GM23248 (cell line): ENCODE measurements at regions not wholly inside any gene's neighbourhood (a gene's known extent, or its start where the extent isn't known, plus 50 kb on each side); places are given as distances from the start of the nearest gene placed in this dataset.

Experiments used
- EZH2 ChIP-seq: fragments of 200-600 bp; sonication (generic); IDR thresholded peaks from 2 replicates; pipeline ENCODE4 v1.6.1; 2018; ENCODE audit warnings: antibody characterized with exemption, mild to moderate bottlenecking; ENCODE audit not compliant: insufficient read depth, poor library complexity, severe bottlenecking
- EZH2phosphoT487 ChIP-seq: fragments of 200-600 bp; sonication (generic); IDR thresholded peaks from 2 replicates; pipeline ENCODE4 v1.6.1; 2018; ENCODE audit warnings: antibody characterized with exemption, moderate library complexity, mild to moderate bottlenecking, low read depth; ENCODE audit not compliant: insufficient read depth

DNA sequence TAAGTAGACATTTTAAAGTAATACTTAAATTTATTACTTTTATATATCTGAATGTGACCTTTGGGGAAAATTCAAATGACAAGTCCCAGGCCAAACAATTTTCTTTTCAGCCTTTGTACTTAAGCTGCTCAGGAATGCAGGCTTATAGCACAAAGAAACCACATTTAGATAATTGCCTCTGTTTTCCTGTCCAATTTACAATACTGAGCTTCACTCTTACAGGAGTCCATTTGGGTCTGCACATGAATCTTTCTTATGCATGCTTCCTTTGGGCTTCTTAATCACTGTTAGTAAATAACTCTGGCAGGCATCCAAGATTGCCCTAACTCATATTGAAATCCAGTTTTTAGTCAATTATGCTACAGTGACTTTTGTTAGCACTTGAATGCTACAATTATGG lies 459.4 kb upstream of the TGFBR2 start:
- no peak for TF ChIP-seq EZH2
- TF ChIP-seq EZH2phosphoT487: no peak
